ENCODE measurements at regions not wholly inside any gene's neighbourhood (a gene's known extent, or its start where the extent isn't known, plus 50 kb on each side); places are given as distances from the start of the nearest gene placed in this dataset.

DNA sequence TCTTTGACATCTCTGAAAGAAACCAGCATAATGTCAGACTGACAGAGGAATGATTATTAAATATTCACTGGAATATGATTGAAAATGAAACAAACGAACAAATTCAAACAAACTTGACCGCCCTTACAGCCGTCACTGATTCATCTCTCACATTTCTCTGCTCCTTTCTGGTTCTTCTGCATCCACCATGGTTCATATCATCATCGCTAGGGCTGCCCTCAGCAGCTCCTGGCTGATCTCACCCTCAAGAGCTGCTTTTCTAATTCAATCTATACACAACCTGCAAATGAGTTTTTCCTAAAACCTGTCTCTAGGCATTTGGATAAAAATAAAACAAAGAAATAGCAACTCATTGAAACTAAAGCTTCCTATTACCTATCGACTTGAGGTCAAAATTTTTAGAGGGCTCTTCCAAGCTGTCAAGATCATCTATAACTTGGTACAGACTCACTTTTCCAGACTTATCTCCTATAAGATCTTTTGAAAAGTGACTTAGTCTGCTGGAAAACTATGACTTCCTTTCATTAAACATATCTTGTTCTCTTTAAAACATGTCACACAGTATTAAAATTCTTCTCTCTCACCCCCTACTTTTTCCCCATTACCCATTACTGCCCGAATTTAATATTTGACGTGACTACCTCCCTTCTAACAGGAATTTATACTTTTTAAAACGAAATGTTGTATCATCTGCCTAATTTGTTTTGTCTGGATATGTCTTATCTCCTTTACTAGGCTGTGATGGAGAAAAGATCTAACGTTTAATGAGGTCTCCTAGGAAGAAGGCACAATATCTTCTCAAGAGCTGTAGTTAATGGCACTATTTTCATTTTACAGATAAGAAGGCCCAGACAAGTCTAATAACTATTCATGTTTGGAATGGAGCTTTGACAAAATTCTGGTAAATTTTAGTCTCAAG lies 71.0 kb upstream of the UNC5C start:
- no peak for DNase-seq (ENCODE audit: low read depth)
- POLR2A ChIA-PET: no interaction called here
- H3K27me3 ChIP-seq (ENCODE audit: control insufficient read depth, insufficient read depth, low read length): no peaks in the 10 kb centered on the region
- H3K4me3 ChIP-seq (ENCODE audit: low read depth, low read length): no peak overlapping the region
- no peaks in the 10 kb centered on the region for H3K36me3 ChIP-seq (ENCODE audit: control insufficient read depth, insufficient read depth, low read length)
- CTCF ChIA-PET: no interaction called here
- TF ChIP-seq, protein P1, sequence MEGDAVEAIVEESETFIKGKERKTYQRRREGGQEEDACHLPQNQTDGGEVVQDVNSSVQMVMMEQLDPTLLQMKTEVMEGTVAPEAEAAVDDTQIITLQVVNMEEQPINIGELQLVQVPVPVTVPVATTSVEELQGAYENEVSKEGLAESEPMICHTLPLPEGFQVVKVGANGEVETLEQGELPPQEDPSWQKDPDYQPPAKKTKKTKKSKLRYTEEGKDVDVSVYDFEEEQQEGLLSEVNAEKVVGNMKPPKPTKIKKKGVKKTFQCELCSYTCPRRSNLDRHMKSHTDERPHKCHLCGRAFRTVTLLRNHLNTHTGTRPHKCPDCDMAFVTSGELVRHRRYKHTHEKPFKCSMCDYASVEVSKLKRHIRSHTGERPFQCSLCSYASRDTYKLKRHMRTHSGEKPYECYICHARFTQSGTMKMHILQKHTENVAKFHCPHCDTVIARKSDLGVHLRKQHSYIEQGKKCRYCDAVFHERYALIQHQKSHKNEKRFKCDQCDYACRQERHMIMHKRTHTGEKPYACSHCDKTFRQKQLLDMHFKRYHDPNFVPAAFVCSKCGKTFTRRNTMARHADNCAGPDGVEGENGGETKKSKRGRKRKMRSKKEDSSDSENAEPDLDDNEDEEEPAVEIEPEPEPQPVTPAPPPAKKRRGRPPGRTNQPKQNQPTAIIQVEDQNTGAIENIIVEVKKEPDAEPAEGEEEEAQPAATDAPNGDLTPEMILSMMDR (IDR thresholded peaks at IDR 0.05; ENCODE audit: insufficient read depth, low read depth, low read length): no peak

DNA sequence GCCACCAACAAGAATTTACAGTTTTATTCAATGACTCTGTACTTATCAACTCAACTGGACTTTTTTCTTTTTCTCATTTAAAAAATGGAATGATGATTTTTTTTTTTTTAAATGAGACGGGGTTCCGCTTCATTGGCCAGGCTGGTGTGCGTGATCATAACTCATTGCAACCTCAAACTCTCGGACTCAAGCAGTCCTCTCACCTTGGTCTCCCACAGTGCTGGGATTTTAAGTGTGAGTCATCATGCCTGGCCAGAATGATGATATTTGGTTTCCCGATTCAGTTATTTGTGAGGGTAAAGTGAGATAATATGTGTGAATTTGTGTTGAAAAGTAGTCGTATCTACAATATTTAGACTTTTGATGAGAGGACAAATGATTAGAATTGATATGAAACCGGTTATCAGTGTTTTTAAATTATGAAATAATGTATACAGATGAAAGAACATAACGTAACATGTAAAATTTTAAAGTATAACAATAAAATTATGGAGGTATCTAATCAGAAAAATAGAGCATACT lies 66.0 kb upstream of the UNC5C start:
- POLR2A ChIA-PET: no interaction called here
- no peak for DNase-seq (ENCODE audit: low read depth)
- Histone ChIP-seq H3K4me3 (ENCODE audit: low read depth, low read length) (no peak overlapping the region), H3K27me3 (ENCODE audit: control insufficient read depth, insufficient read depth, low read length) (no peaks in the 10 kb centered on the region), H3K36me3 (ENCODE audit: control insufficient read depth, insufficient read depth, low read length) (no peaks in the 10 kb centered on the region)
- TF ChIP-seq, protein P1 (IDR thresholded peaks at IDR 0.05; ENCODE audit: insufficient read depth, low read depth, low read length): no peak
- CTCF ChIA-PET: no interaction called here

GRCh38 chr4:95610061-95610569 lies 61.3 kb upstream of the UNC5C start:
- ChIA-PET POLR2A (no interaction called here), CTCF (no interaction called here)
- TF ChIP-seq, protein P1 (IDR thresholded peaks at IDR 0.05; ENCODE audit: insufficient read depth, low read depth, low read length): no peak

GRCh38 chr4:95606739-95607138 lies 58.0 kb upstream of the UNC5C start:
- no peak overlapping the region for H3K4me3 ChIP-seq (ENCODE audit: low read depth, low read length)
- ChIA-PET POLR2A (no interaction called here), CTCF (no interaction called here)
- TF ChIP-seq, protein P1 (IDR thresholded peaks at IDR 0.05; ENCODE audit: insufficient read depth, low read depth, low read length): no peak
- H3K36me3 ChIP-seq (ENCODE audit: control insufficient read depth, insufficient read depth, low read length): no peaks in the 10 kb centered on the region
- no peaks in the 10 kb centered on the region for H3K27me3 ChIP-seq (ENCODE audit: control insufficient read depth, insufficient read depth, low read length)
- DNase-seq (ENCODE audit: low read depth): no peak

More at GRCh38 chr4:95610061-95610569, 61.3 kb upstream of the UNC5C start:
- Histone ChIP-seq H3K27me3 (ENCODE audit: control insufficient read depth, insufficient read depth, low read length) (no peaks in the 10 kb centered on the region), H3K4me3 (ENCODE audit: low read depth, low read length) (no peak overlapping the region), H3K36me3 (ENCODE audit: control insufficient read depth, insufficient read depth, low read length) (no peaks in the 10 kb centered on the region)
- DNase-seq (ENCODE audit: low read depth): no peak

GRCh38 chr4:95603393-95603792 lies 54.6 kb upstream of the UNC5C start:
- no peak for DNase-seq (ENCODE audit: low read depth)

More at GRCh38 chr4:95603393-95603792, 54.6 kb upstream of the UNC5C start:
- Histone ChIP-seq H3K4me3 (ENCODE audit: low read depth, low read length) (no peak overlapping the region), H3K27me3 (ENCODE audit: control insufficient read depth, insufficient read depth, low read length) (no peaks in the 10 kb centered on the region), H3K36me3 (ENCODE audit: control insufficient read depth, insufficient read depth, low read length) (no peaks in the 10 kb centered on the region)
- TF ChIP-seq, protein P1 (IDR thresholded peaks at IDR 0.05; ENCODE audit: insufficient read depth, low read depth, low read length): no peak
- CTCF ChIA-PET: no interaction called here
- POLR2A ChIA-PET: no interaction called here

Data from BJ (cell line).